ENCODE measurements at regions not wholly inside any gene's neighbourhood (a gene's known extent, or its start where the extent isn't known, plus 50 kb on each side); places are given as distances from the start of the nearest gene placed in this dataset.

DNA sequence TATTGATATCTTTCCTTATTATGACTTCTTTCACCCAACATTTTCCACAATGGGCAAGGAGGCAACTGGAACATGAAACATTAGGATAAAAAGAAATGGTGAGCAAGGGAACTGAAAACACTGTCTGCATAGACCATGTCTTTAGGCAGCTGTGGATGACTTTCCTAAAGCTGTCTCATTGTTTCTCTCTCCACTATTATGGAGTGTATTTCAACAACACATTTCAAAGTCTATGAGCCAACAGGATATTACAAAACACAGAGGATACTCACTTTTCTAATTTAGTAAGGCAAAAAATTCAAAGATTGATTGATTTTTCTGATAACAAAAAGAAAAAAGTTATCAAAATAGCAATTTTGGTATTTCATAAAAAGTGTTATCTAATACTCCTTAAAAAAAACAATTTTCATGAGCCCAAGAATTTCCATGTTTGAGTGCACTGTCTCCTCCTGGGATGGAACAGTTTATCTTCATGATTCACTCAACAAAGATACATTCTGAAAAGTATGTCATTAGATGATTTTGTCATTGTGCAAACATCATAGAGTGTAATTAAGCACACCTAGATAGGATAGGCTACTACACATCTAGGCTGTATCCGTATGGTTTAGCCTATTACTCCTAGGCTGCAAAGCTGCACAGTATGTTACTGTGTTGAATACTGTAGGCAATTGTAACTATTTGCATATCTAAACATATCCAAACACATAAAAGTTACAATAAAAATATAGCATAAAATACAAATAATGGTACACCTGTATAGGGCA is 1568.4 kb downstream of the SLITRK5 start:
- no peaks in the 10 kb centered on the region for H3F3A ChIP-seq (replicated peaks; ENCODE audit: low read depth)
- Mint-ChIP-seq H3K27ac (no peak overlapping the region), H3K27me3 (ENCODE audit: insufficient read depth, low read depth, poor library complexity) (no peaks in the 10 kb centered on the region), H3K9me3 (no peaks in the 10 kb centered on the region; the same call in 2 of the 3 replicates), H3K4me1 (peaks cover 11% of the 10 kb centered on the region), H3K4me3 (no peak overlapping the region), H3K36me3 (ENCODE audit: low read depth) (peaks cover 2% of the 10 kb centered on the region; the same call in 1 of the 3 replicates)
- peaks cover 8% of the 10 kb centered on the region for H3K4me1 ChIP-seq (ENCODE audit: insufficient read depth)
- H3K9me2 ChIP-seq (ENCODE audit: insufficient read depth) = peaks cover 10% of the 10 kb centered on the region; the same call in 1 of the 2 replicates
- TF ChIP-seq, protein P1, sequence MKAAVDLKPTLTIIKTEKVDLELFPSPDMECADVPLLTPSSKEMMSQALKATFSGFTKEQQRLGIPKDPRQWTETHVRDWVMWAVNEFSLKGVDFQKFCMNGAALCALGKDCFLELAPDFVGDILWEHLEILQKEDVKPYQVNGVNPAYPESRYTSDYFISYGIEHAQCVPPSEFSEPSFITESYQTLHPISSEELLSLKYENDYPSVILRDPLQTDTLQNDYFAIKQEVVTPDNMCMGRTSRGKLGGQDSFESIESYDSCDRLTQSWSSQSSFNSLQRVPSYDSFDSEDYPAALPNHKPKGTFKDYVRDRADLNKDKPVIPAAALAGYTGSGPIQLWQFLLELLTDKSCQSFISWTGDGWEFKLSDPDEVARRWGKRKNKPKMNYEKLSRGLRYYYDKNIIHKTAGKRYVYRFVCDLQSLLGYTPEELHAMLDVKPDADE (IDR thresholded peaks at IDR 0.05) = no peak
- TF ChIP-seq EZH2 (IDR thresholded peaks at IDR 0.05; ENCODE audit: low read depth, unreplicated experiment) (no peak), CREB1 (CRISPR knock-in tag; IDR thresholded peaks at IDR 0.05; ENCODE audit: low read depth) (no peak), JUNB (IDR thresholded peaks at IDR 0.05; ENCODE audit: unreplicated experiment) (no peak), POLR2AphosphoS5 (IDR thresholded peaks at IDR 0.05; ENCODE audit: low read depth) (no peak), ZNF114 (CRISPR knock-in tag; IDR thresholded peaks at IDR 0.05) (no peak), ZNF331 (CRISPR knock-in tag; IDR thresholded peaks at IDR 0.05; ENCODE audit: low read depth) (no peak)
- TF ChIP-seq, protein P2, sequence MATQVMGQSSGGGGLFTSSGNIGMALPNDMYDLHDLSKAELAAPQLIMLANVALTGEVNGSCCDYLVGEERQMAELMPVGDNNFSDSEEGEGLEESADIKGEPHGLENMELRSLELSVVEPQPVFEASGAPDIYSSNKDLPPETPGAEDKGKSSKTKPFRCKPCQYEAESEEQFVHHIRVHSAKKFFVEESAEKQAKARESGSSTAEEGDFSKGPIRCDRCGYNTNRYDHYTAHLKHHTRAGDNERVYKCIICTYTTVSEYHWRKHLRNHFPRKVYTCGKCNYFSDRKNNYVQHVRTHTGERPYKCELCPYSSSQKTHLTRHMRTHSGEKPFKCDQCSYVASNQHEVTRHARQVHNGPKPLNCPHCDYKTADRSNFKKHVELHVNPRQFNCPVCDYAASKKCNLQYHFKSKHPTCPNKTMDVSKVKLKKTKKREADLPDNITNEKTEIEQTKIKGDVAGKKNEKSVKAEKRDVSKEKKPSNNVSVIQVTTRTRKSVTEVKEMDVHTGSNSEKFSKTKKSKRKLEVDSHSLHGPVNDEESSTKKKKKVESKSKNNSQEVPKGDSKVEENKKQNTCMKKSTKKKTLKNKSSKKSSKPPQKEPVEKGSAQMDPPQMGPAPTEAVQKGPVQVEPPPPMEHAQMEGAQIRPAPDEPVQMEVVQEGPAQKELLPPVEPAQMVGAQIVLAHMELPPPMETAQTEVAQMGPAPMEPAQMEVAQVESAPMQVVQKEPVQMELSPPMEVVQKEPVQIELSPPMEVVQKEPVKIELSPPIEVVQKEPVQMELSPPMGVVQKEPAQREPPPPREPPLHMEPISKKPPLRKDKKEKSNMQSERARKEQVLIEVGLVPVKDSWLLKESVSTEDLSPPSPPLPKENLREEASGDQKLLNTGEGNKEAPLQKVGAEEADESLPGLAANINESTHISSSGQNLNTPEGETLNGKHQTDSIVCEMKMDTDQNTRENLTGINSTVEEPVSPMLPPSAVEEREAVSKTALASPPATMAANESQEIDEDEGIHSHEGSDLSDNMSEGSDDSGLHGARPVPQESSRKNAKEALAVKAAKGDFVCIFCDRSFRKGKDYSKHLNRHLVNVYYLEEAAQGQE (IDR thresholded peaks at IDR 0.05; ENCODE audit: unreplicated experiment) = no peak
- TF ChIP-seq, protein P3, sequence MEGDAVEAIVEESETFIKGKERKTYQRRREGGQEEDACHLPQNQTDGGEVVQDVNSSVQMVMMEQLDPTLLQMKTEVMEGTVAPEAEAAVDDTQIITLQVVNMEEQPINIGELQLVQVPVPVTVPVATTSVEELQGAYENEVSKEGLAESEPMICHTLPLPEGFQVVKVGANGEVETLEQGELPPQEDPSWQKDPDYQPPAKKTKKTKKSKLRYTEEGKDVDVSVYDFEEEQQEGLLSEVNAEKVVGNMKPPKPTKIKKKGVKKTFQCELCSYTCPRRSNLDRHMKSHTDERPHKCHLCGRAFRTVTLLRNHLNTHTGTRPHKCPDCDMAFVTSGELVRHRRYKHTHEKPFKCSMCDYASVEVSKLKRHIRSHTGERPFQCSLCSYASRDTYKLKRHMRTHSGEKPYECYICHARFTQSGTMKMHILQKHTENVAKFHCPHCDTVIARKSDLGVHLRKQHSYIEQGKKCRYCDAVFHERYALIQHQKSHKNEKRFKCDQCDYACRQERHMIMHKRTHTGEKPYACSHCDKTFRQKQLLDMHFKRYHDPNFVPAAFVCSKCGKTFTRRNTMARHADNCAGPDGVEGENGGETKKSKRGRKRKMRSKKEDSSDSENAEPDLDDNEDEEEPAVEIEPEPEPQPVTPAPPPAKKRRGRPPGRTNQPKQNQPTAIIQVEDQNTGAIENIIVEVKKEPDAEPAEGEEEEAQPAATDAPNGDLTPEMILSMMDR (conservative IDR thresholded peaks at IDR 0.05; ENCODE audit: low read depth in 2 of 2) = no peak
- DNase-seq (ENCODE audit: low spot score) = no peak
- no peaks in the 10 kb centered on the region for H3K36me3 ChIP-seq (ENCODE audit: insufficient read depth)
- no peak overlapping the region for H2AFZ ChIP-seq
- no peak overlapping the region for H3K27ac ChIP-seq (ENCODE audit: low read depth)
- H4K20me1 ChIP-seq (replicated peaks; ENCODE audit: insufficient read depth) = no peaks in the 10 kb centered on the region
- H3K4me2 ChIP-seq = no peak overlapping the region
- no peak overlapping the region for H3K4me3 ChIP-seq
- H3K79me2 ChIP-seq (replicated peaks; ENCODE audit: insufficient read depth) = no peaks in the 10 kb centered on the region
- no peaks in the 10 kb centered on the region for H3K27me3 ChIP-seq (ENCODE audit: insufficient read depth)
- ATAC-seq = no peak

Data from GM23338 (cell line).